H9 (cell line): ENCODE measurements at regions not wholly inside any gene's neighbourhood (a gene's known extent, or its start where the extent isn't known, plus 50 kb on each side); places are given as distances from the start of the nearest gene placed in this dataset.

Experiments
- DNase-seq: peaks from one replicate; pipeline ENCODE4 v3.0.0-alpha.2; 2017
- H2AFZ ChIP-seq: one replicate; pipeline ENCODE4 v1.6.1; 2013; ENCODE audit warnings: mild to moderate bottlenecking, low read length, control low read depth, moderate library complexity
- H2AK5ac ChIP-seq: 2 replicates; pipeline ENCODE4 v1.6.1; 2013; ENCODE audit warnings: low read length, control low read depth, mixed read lengths; ENCODE audit not compliant: insufficient read length
- H2BK120ac ChIP-seq: one replicate; pipeline ENCODE4 v1.6.1; 2013; ENCODE audit warnings: low read depth, mild to moderate bottlenecking, low read length, control low read depth, inconsistent platforms; ENCODE audit not compliant: poor library complexity, severe bottlenecking
- H2BK12ac ChIP-seq: 2 replicates; pipeline ENCODE4 v1.6.1; 2013; ENCODE audit warnings: low read length, control low read depth, mixed read lengths, low read depth; ENCODE audit not compliant: insufficient read length
- H2BK15ac ChIP-seq: 2 replicates; pipeline ENCODE4 v1.6.1; 2013; ENCODE audit warnings: low read depth, low read length, control low read depth
- H2BK20ac ChIP-seq: one replicate; pipeline ENCODE4 v1.6.1; 2013; ENCODE audit warnings: low read depth, mild to moderate bottlenecking, low read length, control low read depth, inconsistent platforms; ENCODE audit not compliant: poor library complexity, severe bottlenecking
- H2BK5ac ChIP-seq: 2 replicates; pipeline ENCODE4 v1.6.1; 2013; ENCODE audit warnings: low read length, control low read depth, mixed read lengths; ENCODE audit not compliant: insufficient read length
- H3K14ac ChIP-seq: 2 replicates; pipeline ENCODE4 v1.6.1; 2013; ENCODE audit warnings: low read length, control low read depth; ENCODE audit not compliant: insufficient read depth
- H3K18ac ChIP-seq: 2 replicates; pipeline ENCODE4 v1.6.1; 2013; ENCODE audit warnings: low read depth, mild to moderate bottlenecking, mixed read lengths, low read length, control low read depth; ENCODE audit not compliant: insufficient read length
- H3K23ac ChIP-seq: 2 replicates; pipeline ENCODE4 v1.6.1; 2013; ENCODE audit warnings: low read length, control low read depth, mixed read lengths, low read depth; ENCODE audit not compliant: insufficient read length
- H3K23me2 ChIP-seq: 2 replicates; pipeline ENCODE4 v1.6.1; 2013; ENCODE audit warnings: low read depth, mild to moderate bottlenecking, mixed read lengths, low read length, control low read depth; ENCODE audit not compliant: insufficient read length, poor library complexity, severe bottlenecking
- H3K27ac ChIP-seq: 2 replicates; pipeline ENCODE4 v1.5.1; 2013; ENCODE audit warnings: low read length, control low read depth, mixed read lengths, low read depth; ENCODE audit not compliant: insufficient read length
- H3K27me3 ChIP-seq: 2 replicates; pipeline ENCODE4 v1.6.1; 2013; ENCODE audit warnings: low read length, control low read depth, inconsistent platforms; ENCODE audit not compliant: insufficient read depth
- H3K4ac ChIP-seq: 2 replicates; pipeline ENCODE4 v1.6.1; 2013; ENCODE audit warnings: low read depth, mild to moderate bottlenecking, control low read depth, inconsistent platforms, low read length, moderate library complexity
- H3K4me1 ChIP-seq: 2 replicates; pipeline ENCODE4 v1.6.1; 2013; ENCODE audit warnings: low read length, control low read depth, inconsistent platforms; ENCODE audit not compliant: insufficient read depth
- H3K4me2 ChIP-seq: 2 replicates; pipeline ENCODE4 v1.6.1; 2013; ENCODE audit warnings: low read length, control low read depth, mixed read lengths; ENCODE audit not compliant: insufficient read length, insufficient read depth
- H3K56ac ChIP-seq: 2 replicates; pipeline ENCODE4 v1.6.1; 2013; ENCODE audit warnings: low read depth, mild to moderate bottlenecking, mixed read lengths, low read length, control low read depth; ENCODE audit not compliant: insufficient read length
- H3K79me1 ChIP-seq: 2 replicates; pipeline ENCODE4 v1.6.1; 2013; ENCODE audit warnings: low read depth, mild to moderate bottlenecking, moderate library complexity, low read length, control low read depth, inconsistent platforms; ENCODE audit not compliant: insufficient read depth, poor library complexity, severe bottlenecking
- H3K79me2 ChIP-seq: 2 replicates; pipeline ENCODE4 v1.6.1; 2013; ENCODE audit warnings: low read length, control low read depth, inconsistent platforms; ENCODE audit not compliant: insufficient read depth
- H3K9ac ChIP-seq: 2 replicates; pipeline ENCODE4 v1.6.1; 2013; ENCODE audit warnings: low read length, control low read depth, mixed read lengths; ENCODE audit not compliant: insufficient read length; ENCODE audit errors: extremely low read depth
- H3K9me3 ChIP-seq: one replicate; pipeline ENCODE4 v1.6.1; 2013; ENCODE audit warnings: low read depth, low read length, inconsistent platforms; ENCODE audit not compliant: control insufficient read depth
- H3T11ph ChIP-seq: one replicate; pipeline ENCODE4 v1.6.1; 2013; ENCODE audit warnings: mild to moderate bottlenecking, low read length, control low read depth, inconsistent platforms
- H4K20me1 ChIP-seq: one replicate; pipeline ENCODE4 v1.6.1; 2013; ENCODE audit not compliant: control insufficient read depth, insufficient read length, insufficient read depth
- H4K5ac ChIP-seq: 2 replicates; pipeline ENCODE4 v1.6.1; 2013; ENCODE audit warnings: low read depth, mild to moderate bottlenecking, mixed read lengths, low read length, control low read depth; ENCODE audit not compliant: insufficient read length
- H4K8ac ChIP-seq: replicated peaks from 2 replicates; pipeline ENCODE4 v1.6.1; 2013; ENCODE audit warnings: low read length, control low read depth, mixed read lengths, low read depth; ENCODE audit not compliant: insufficient read length
- H4K91ac ChIP-seq: 2 replicates; pipeline ENCODE4 v1.6.1; 2013; ENCODE audit warnings: low read depth, mild to moderate bottlenecking, moderate library complexity, mixed read lengths, low read length, control low read depth; ENCODE audit not compliant: insufficient read length
- H3K27ac Mint-ChIP-seq, 3 experiments: 2 replicates in 2 of 3; 3 replicates in 1 of 3; pipeline ENCODE4 v1.8.0; 2020 to 2021; ENCODE audit warnings: mixed read lengths in 3 of 3, mild to moderate bottlenecking in 1 of 3, moderate library complexity in 1 of 3
- H3K27me3 Mint-ChIP-seq: 2 replicates; pipeline ENCODE4 v1.8.0; 2021; ENCODE audit warnings: low read depth, mild to moderate bottlenecking, moderate library complexity, mixed read lengths
- H3K36me3 Mint-ChIP-seq, 3 experiments: 2 replicates in 2 of 3; 3 replicates in 1 of 3; pipeline ENCODE4 v1.8.0; 2020 to 2021; ENCODE audit warnings: low read depth in 3 of 3, mixed read lengths in 3 of 3; ENCODE audit not compliant: insufficient read depth in 1 of 3
- H3K4me1 Mint-ChIP-seq, 2 experiments: 2 replicates each; pipeline ENCODE4 v1.8.0; 2020; ENCODE audit warnings: mixed read lengths in 2 of 2
- H3K4me3 Mint-ChIP-seq, 2 experiments: 2 replicates in 1 of 2; 3 replicates in 1 of 2; pipeline ENCODE4 v1.8.0; 2020 to 2021; ENCODE audit warnings: mild to moderate bottlenecking in 2 of 2, mixed read lengths in 2 of 2, moderate library complexity in 1 of 2
- H3K9me3 Mint-ChIP-seq, 2 experiments: 2 replicates in 1 of 2; 3 replicates in 1 of 2; pipeline ENCODE4 v1.8.0; 2020; ENCODE audit warnings: mild to moderate bottlenecking in 2 of 2, mixed read lengths in 2 of 2, moderate library complexity in 1 of 2
- WGBS: extraction: QIAGEN DNeasy Blood & Tissue Kit; methylation state at CpG from one replicate; pipeline ENCODE4 v1.1.7; 2013; ENCODE audit warnings: missing lambda C conversion rate, low lambda C conversion rate, mixed read lengths; ENCODE audit not compliant: insufficient read length; ENCODE audit errors: extremely low coverage; 5-methylcytosine and 5-hydroxymethylcytosine counted together
- TF ChIP-seq, protein P1 (sequence below): fragments of 200-600 bp; sonication (generic); conservative IDR thresholded peaks from 3 replicates; pipeline ENCODE4 v1.8.0; 2021; ENCODE audit warnings: antibody characterized with exemption, mild to moderate bottlenecking

GRCh38 chr9:26643826-26644225, 248.8 kb downstream of the CAAP1 start:
- no peak overlapping the region for H2BK20ac ChIP-seq
- no peaks in the 10 kb centered on the region for H3K9me3 ChIP-seq
- no peak overlapping the region for H3K27ac ChIP-seq
- no peak overlapping the region for H2AK5ac ChIP-seq
- no peaks in the 10 kb centered on the region for H3K79me1 ChIP-seq
- H3K9me3 Mint-ChIP-seq, result no peaks in the 10 kb centered on the region; a peak in 2 of 5 replicates
- H3K4me2 ChIP-seq, result no peak overlapping the region
- H4K20me1 ChIP-seq, result no peaks in the 10 kb centered on the region
- H3K36me3 Mint-ChIP-seq, result no peaks in the 10 kb centered on the region; a peak in 1 of 7 replicates
- H2BK15ac ChIP-seq, result no peak overlapping the region
- H3K9ac ChIP-seq, result no peak overlapping the region
- no peaks in the 10 kb centered on the region for H3K23me2 ChIP-seq
- DNase-seq, result no peak
- H3K4ac ChIP-seq, result no peak overlapping the region
- no peak overlapping the region for H3K14ac ChIP-seq
- TF ChIP-seq, protein P1, sequence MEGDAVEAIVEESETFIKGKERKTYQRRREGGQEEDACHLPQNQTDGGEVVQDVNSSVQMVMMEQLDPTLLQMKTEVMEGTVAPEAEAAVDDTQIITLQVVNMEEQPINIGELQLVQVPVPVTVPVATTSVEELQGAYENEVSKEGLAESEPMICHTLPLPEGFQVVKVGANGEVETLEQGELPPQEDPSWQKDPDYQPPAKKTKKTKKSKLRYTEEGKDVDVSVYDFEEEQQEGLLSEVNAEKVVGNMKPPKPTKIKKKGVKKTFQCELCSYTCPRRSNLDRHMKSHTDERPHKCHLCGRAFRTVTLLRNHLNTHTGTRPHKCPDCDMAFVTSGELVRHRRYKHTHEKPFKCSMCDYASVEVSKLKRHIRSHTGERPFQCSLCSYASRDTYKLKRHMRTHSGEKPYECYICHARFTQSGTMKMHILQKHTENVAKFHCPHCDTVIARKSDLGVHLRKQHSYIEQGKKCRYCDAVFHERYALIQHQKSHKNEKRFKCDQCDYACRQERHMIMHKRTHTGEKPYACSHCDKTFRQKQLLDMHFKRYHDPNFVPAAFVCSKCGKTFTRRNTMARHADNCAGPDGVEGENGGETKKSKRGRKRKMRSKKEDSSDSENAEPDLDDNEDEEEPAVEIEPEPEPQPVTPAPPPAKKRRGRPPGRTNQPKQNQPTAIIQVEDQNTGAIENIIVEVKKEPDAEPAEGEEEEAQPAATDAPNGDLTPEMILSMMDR, result no peak
- H2BK12ac ChIP-seq, result no peak overlapping the region
- H3K23ac ChIP-seq, result no peak overlapping the region
- no peaks in the 10 kb centered on the region for H3K27me3 ChIP-seq
- no peak overlapping the region for H4K8ac ChIP-seq
- no peak overlapping the region for H2BK120ac ChIP-seq
- no peak overlapping the region for H2BK5ac ChIP-seq
- H2AFZ ChIP-seq, result no peak overlapping the region
- H3K4me3 Mint-ChIP-seq, result no peak overlapping the region
- H3T11ph ChIP-seq, result no peak overlapping the region
- no peak overlapping the region for H4K91ac ChIP-seq
- H3K27ac Mint-ChIP-seq, result no peak overlapping the region; a peak in 1 of 7 replicates
- peaks cover 9% of the 10 kb centered on the region in 2 experiments; a peak in 3 of 4 replicates for H3K4me1 Mint-ChIP-seq
- H3K56ac ChIP-seq, result no peak overlapping the region
- WGBS, result no CpG with 5 or more reads among the region's 4 CpGs
- no peak overlapping the region for H3K18ac ChIP-seq
- H3K79me2 ChIP-seq, result no peaks in the 10 kb centered on the region
- no peaks in the 10 kb centered on the region for H3K4me1 ChIP-seq
- peaks cover 24% of the 10 kb centered on the region for H3K27me3 Mint-ChIP-seq
- H4K5ac ChIP-seq, result no peak overlapping the region
